AG04450 (cell line): ENCODE measurements at regions not wholly inside any gene's neighbourhood (a gene's known extent, or its start where the extent isn't known, plus 50 kb on each side); places are given as distances from the start of the nearest gene placed in this dataset.
"Not testable (repeated sequence)": the region's sequence is repeated elsewhere in the genome, so short reads cannot be mapped to it uniquely, and the experiment has no call there.

Source experiments
- CTCF ChIA-PET: fragments of 300-600, 350-600 bp; formaldehyde crosslinking; extraction: SDS; loops from one replicate; lab custom pipeline; 2022; ENCODE audit warnings: antibody characterized with exemption, inconsistent platforms; lab: Charles Lee
- POLR2A ChIA-PET: fragments of 350-600 bp; formaldehyde crosslinking; extraction: SDS; loops from one replicate; lab custom pipeline; 2021; ENCODE audit warnings: antibody characterized with exemption, inconsistent platforms; lab: Yijun Ruan, JAX
- DNase-seq: peaks from one replicate; pipeline ENCODE4 v3.0.0-alpha.2; 2011; ENCODE audit warnings: low read depth, low spot score
- H3K27ac ChIP-seq: one replicate; pipeline ENCODE4 v1.5.1; 2012; ENCODE audit warnings: low read depth, low read length, control low read depth
- H3K27me3 ChIP-seq: one replicate; pipeline ENCODE4 v1.6.0; 2012; ENCODE audit warnings: low read length; ENCODE audit not compliant: control insufficient read depth, insufficient read depth
- H3K4me3 ChIP-seq: 2 replicates; pipeline ENCODE4 v1.5.1; 2011; ENCODE audit warnings: mild to moderate bottlenecking, low read depth, low read length, control low read depth
- H3K9me3 ChIP-seq: 2 replicates; pipeline ENCODE4 v1.5.1; 2012; ENCODE audit warnings: low read length; ENCODE audit not compliant: control insufficient read depth, insufficient read depth
- CTCF ChIP-seq: IDR thresholded peaks from 2 replicates; pipeline ENCODE4 v1.5.1; 2011; ENCODE audit warnings: low read depth, low read length, control low read depth, inconsistent platforms

- no peak for DNase-seq
- CTCF ChIA-PET = no interaction called here
- no peak for TF ChIP-seq CTCF
Observed at GRCh38 chr14:103190741-103191140, 67.5 kb downstream of the TNFAIP2 start.

GRCh38 chr14:103191844-103192243, 68.6 kb downstream of the TNFAIP2 start:
- ChIA-PET CTCF (no interaction called here), POLR2A (no interaction called here)
- H3K4me3 ChIP-seq = no peak overlapping the region
- peaks cover 44% of the 10 kb centered on the region for H3K27me3 ChIP-seq
- no peak for TF ChIP-seq CTCF
- DNase-seq = no peak
- H3K9me3 ChIP-seq = no peaks in the 10 kb centered on the region; the same call in 1 of the 2 replicates
- H3K27ac ChIP-seq = no peak overlapping the region

More at GRCh38 chr14:103190741-103191140, 67.5 kb downstream of the TNFAIP2 start:
- Histone ChIP-seq H3K4me3 (no peak overlapping the region), H3K27ac (no peak overlapping the region), H3K9me3 (no peaks in the 10 kb centered on the region; the same call in 1 of the 2 replicates), H3K27me3 (peaks cover 52% of the 10 kb centered on the region)
- POLR2A ChIA-PET = no interaction called here

GRCh38 chr14:103192246-103192840, 69.1 kb downstream of the TNFAIP2 start:
- Histone ChIP-seq H3K4me3 (no peak overlapping the region), H3K27ac (no peak overlapping the region), H3K27me3 (peaks cover 39% of the 10 kb centered on the region), H3K9me3 (no peaks in the 10 kb centered on the region; the same call in 1 of the 2 replicates)
- ChIA-PET POLR2A (no interaction called here), CTCF (no interaction called here)
- DNase-seq = no peak
- no peak for TF ChIP-seq CTCF

GRCh38 chr14:103192861-103193260, 69.6 kb downstream of the TNFAIP2 start:
- H3K27me3 ChIP-seq = peaks cover 33% of the 10 kb centered on the region
- H3K4me3 ChIP-seq, POLR2A ChIA-PET, H3K27ac ChIP-seq, H3K9me3 ChIP-seq, CTCF ChIA-PET, DNase-seq: not testable (repeated sequence)

- POLR2A ChIA-PET, CTCF ChIA-PET: not testable (repeated sequence)
Observed at GRCh38 chr14:103193491-103193890, 70.2 kb downstream of the TNFAIP2 start.

GRCh38 chr14:103194256-103195045, 71.2 kb downstream of the TNFAIP2 start:
- Histone ChIP-seq H3K27ac (no peak overlapping the region), H3K27me3 (peaks cover 24% of the 10 kb centered on the region), H3K9me3 (no peaks in the 10 kb centered on the region; the same call in 1 of the 2 replicates), H3K4me3 (no peak overlapping the region)
- TF ChIP-seq CTCF = no peak
- peak; percentile 26 for DNase-seq
- POLR2A ChIA-PET = no interaction called here
- CTCF ChIA-PET = no interaction called here

More at GRCh38 chr14:103193491-103193890, 70.2 kb downstream of the TNFAIP2 start:
- H3K9me3 ChIP-seq, H3K4me3 ChIP-seq, H3K27ac ChIP-seq, DNase-seq: not testable (repeated sequence)
- H3K27me3 ChIP-seq = peaks cover 31% of the 10 kb centered on the region
